Activated B cell treated with CpG ODN at 0.5 μM for 24 hours (primary cell): ENCODE measurements at regions not wholly inside any gene's neighbourhood (a gene's known extent, or its start where the extent isn't known, plus 50 kb on each side); places are given as distances from the start of the nearest gene placed in this dataset.

Experiments used
- ATAC-seq: fragments of 200-7000 bp; cut with Tn5 transposase; one replicate; pipeline ENCODE4 v1.10.0; 2021; ENCODE audit warnings: low read depth, mild to moderate bottlenecking, moderate library complexity
- CTCF ChIA-PET: fragments of 350-600 bp; sonication (Branson Sonifier 250); formaldehyde crosslinking; loops from one replicate; lab custom pipeline; 2021; ENCODE audit warnings: antibody characterized with exemption; lab: Charles Lee
- POLR2A ChIA-PET: fragments of 350-600 bp; sonication (Branson Sonifier 250); formaldehyde crosslinking; loops from one replicate; lab custom pipeline; 2021; ENCODE audit warnings: antibody characterized with exemption; lab: Charles Lee
- DNase-seq: peaks from one replicate; pipeline ENCODE4 v3.0.0; 2022
- H3K27ac Mint-ChIP-seq: one replicate; pipeline ENCODE4 v1.8.0; 2020; ENCODE audit warnings: mixed read lengths
- H3K27me3 Mint-ChIP-seq: one replicate; pipeline ENCODE4 v1.8.0; 2021; ENCODE audit warnings: mixed read lengths
- H3K36me3 Mint-ChIP-seq: one replicate; pipeline ENCODE4 v1.8.0; 2021; ENCODE audit warnings: low read depth, mixed read lengths
- H3K4me1 Mint-ChIP-seq: one replicate; pipeline ENCODE4 v1.8.0; 2021; ENCODE audit warnings: mixed read lengths
- H3K4me3 Mint-ChIP-seq: one replicate; pipeline ENCODE4 v1.8.0; 2020; ENCODE audit warnings: mild to moderate bottlenecking, mixed read lengths
- H3K9me3 Mint-ChIP-seq: one replicate; pipeline ENCODE4 v1.8.0; 2020; ENCODE audit warnings: mixed read lengths
- intact Hi-C: fragments of 100-400 bp; cut with micrococcal nuclease; formaldehyde crosslinking; loops from one replicate; pipeline ENCODE4 v1.15.1; 2024
- TF ChIP-seq, protein P1 (sequence below): fragments of 200-600 bp; IDR thresholded peaks from one replicate; pipeline ENCODE4 v1.8.0; 2022; ENCODE audit warnings: antibody characterized with exemption, mild to moderate bottlenecking

DNA sequence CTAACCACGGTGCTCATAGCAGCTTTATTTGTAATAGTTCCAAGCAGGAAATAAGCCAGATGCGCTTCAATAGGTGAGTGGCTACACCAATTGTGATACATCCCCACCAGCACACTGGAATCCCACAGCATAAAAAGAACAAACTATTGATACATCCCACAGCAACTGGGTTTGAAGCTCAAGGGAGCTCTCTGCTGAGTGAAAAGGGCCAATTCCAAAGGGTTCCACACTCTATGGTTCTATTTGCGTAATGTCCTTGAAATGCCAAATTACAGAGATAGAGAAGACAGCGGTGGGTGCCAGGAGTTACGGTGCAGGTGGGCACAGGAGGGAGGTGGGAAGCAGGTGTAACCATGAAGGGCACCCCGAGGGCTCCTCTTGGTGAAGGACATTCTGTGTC is 155.3 kb upstream of the PPP1R26 start:
- no peak for DNase-seq
- CTCF ChIA-PET, result no interaction called here
- POLR2A ChIA-PET, result no interaction called here
- ATAC-seq, result no peak
- intact Hi-C loops, result no loop called here
- TF ChIP-seq, protein P1, sequence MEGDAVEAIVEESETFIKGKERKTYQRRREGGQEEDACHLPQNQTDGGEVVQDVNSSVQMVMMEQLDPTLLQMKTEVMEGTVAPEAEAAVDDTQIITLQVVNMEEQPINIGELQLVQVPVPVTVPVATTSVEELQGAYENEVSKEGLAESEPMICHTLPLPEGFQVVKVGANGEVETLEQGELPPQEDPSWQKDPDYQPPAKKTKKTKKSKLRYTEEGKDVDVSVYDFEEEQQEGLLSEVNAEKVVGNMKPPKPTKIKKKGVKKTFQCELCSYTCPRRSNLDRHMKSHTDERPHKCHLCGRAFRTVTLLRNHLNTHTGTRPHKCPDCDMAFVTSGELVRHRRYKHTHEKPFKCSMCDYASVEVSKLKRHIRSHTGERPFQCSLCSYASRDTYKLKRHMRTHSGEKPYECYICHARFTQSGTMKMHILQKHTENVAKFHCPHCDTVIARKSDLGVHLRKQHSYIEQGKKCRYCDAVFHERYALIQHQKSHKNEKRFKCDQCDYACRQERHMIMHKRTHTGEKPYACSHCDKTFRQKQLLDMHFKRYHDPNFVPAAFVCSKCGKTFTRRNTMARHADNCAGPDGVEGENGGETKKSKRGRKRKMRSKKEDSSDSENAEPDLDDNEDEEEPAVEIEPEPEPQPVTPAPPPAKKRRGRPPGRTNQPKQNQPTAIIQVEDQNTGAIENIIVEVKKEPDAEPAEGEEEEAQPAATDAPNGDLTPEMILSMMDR, result no peak
- Mint-ChIP-seq H3K27me3 (no peaks in the 10 kb centered on the region), H3K4me3 (no peak overlapping the region), H3K9me3 (no peaks in the 10 kb centered on the region), H3K27ac (no peak overlapping the region), H3K36me3 (no peaks in the 10 kb centered on the region), H3K4me1 (no peaks in the 10 kb centered on the region)

DNA sequence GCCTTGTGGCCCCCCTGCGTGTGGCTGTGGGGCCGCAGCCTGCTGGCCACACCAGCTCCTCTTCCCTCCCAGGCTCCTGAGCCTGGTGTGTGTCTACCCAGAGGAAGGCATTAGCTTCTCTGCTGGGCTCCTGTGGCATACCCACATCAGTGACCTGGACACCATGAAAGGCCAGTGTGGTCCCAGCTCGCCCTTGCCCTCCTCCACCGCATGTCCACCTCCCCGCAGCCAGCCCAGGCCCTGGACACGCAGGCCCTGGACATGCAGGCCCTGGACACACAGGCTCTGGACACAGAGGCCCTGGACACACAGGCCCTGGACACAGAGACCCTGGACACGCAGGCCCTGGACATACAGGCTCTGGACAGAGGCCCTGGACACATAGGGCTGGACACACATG is 153.4 kb upstream of the PPP1R26 start:
- H3K9me3 Mint-ChIP-seq, result no peaks in the 10 kb centered on the region
- H3K4me1 Mint-ChIP-seq, result no peaks in the 10 kb centered on the region
- ATAC-seq, result no peak
- no peaks in the 10 kb centered on the region for H3K27me3 Mint-ChIP-seq
- ChIA-PET POLR2A (no interaction called here), CTCF (no interaction called here)
- TF ChIP-seq, protein P1, result no peak
- no peaks in the 10 kb centered on the region for H3K36me3 Mint-ChIP-seq
- no peak overlapping the region for H3K27ac Mint-ChIP-seq
- no peak for DNase-seq
- H3K4me3 Mint-ChIP-seq, result no peak overlapping the region
- intact Hi-C loops, result no loop called here

DNA sequence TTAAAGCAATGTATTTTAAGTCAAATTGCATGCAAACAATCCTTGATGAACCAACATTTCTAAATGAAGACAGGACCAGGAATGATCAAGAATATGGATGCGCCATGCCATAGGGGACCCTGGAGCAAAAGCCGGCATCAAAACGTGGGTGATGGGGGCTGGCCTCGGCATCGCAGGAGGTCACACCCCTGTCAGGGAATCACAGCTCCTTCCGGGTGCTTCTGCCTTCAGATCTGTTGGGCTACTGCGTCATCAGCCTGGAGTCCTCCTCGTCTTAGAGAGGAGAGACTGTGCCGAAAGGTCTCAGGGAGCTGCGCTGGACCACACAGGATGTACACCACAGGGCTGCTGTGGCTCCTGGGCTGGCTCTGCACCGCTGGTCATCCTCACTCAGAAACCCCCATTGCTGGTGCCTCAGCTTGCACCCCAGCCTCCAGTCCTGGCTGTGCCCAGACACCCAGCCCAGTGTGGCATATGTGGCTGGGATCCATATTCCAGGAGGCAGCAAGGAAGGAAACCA is 152.9 kb upstream of the PPP1R26 start:
- intact Hi-C loops, result no loop called here
- H3K9me3 Mint-ChIP-seq, result no peaks in the 10 kb centered on the region
- H3K36me3 Mint-ChIP-seq, result no peaks in the 10 kb centered on the region
- H3K4me3 Mint-ChIP-seq, result no peak overlapping the region
- H3K4me1 Mint-ChIP-seq, result no peaks in the 10 kb centered on the region
- CTCF ChIA-PET, result no interaction called here
- H3K27me3 Mint-ChIP-seq, result no peaks in the 10 kb centered on the region
- TF ChIP-seq, protein P1, result no peak
- DNase-seq (no peak), ATAC-seq (no peak)
- H3K27ac Mint-ChIP-seq, result no peak overlapping the region
- POLR2A ChIA-PET, result no interaction called here

DNA sequence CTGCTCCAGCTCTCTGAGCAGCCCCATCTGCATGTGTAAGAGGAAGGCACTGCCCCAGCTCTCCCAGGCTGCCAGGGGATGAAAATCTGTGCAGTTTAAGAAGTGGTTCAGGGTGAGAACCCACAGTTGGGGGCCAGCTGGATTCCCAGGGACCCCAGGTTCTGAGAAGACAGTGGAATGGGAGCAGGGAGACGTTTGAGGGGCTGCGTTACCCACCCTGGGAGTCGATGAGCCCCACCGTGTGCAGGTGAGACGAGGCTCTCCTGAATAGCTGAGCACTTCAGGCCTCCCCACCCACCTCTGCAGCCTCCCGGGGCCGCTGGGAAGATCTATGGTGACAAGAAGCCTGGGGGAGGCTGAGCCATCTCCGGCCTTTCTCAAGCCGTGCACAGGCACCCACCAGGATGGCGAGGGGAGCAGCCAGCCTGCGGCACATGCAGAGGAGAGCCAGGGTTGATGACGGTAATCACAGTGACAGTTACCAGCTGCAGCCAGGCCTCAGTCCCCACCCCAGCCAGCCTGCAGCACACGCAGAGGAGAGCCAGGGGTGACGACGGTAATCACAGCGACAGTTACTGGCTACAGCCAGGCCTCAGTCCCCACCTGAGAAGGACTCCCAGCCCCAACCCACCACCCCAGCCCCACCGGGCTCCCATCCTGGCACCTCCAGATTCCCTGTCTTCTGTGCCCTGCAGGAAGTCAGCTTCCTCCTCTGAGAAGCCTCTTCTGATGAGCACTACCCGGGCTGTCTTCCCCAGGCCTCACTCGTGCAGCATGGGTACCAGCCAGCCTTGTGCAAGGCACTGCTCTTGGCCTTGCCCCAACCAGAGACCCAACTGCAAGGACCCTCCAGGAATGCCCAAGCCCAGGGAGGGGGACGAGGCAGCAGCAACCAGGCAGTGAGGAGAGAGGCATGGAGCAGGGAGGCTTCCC is 150.8 kb upstream of the PPP1R26 start:
- Mint-ChIP-seq H3K36me3 (no peaks in the 10 kb centered on the region), H3K27me3 (no peaks in the 10 kb centered on the region), H3K4me1 (no peaks in the 10 kb centered on the region), H3K27ac (no peak overlapping the region), H3K4me3 (no peak overlapping the region), H3K9me3 (no peaks in the 10 kb centered on the region)
- intact Hi-C loops, result no loop called here
- DNase-seq (no peak), ATAC-seq (no peak)
- TF ChIP-seq, protein P1, result no peak
- ChIA-PET POLR2A (no interaction called here), CTCF (no interaction called here)

DNA sequence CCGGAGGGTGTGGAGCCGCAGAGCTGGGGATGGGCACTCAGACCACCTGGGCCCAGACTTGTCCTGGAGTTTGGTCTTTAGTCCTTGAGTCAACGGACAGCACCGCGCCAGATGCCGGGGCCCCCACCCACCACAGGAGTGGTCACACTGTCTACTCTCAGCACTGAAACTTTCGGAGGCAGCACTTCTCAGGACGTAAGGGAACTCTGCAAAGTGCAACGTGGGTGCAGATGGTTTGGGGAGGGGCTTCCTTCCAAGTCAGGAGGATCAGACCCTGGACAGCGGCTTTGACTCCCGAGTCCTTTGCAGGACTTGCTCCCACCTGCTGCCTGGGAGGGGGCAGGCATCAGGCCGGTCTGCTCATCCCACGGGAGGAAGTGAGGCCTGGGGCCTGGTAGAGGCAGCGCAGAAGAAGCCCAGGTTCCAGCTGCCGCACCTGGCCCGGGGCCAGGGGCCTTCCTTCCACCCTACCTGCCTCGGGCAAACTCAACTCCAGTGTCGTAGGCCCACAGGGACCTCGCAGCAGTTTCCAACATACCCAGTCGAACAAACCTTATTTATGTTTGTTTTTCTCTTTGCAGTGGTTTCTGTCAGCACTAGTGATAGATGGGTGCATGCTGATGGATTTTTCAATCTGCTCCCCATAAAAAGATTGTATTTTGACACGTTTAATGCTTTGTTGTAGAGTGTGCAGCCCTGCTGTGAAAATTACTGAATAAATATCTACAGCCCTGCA is 149.8 kb upstream of the PPP1R26 start:
- TF ChIP-seq, protein P1, result no peak
- no peak overlapping the region for H3K27ac Mint-ChIP-seq
- intact Hi-C loops, result no loop called here
- no peak overlapping the region for H3K4me3 Mint-ChIP-seq
- DNase-seq (no peak), ATAC-seq (no peak)
- ChIA-PET CTCF (no interaction called here), POLR2A (no interaction called here)
- no peaks in the 10 kb centered on the region for H3K36me3 Mint-ChIP-seq
- H3K9me3 Mint-ChIP-seq, result no peaks in the 10 kb centered on the region
- no peaks in the 10 kb centered on the region for H3K4me1 Mint-ChIP-seq
- no peaks in the 10 kb centered on the region for H3K27me3 Mint-ChIP-seq
